OCI-LY7 (cell line): ENCODE measurements at regions not wholly inside any gene's neighbourhood (a gene's known extent, or its start where the extent isn't known, plus 50 kb on each side); places are given as distances from the start of the nearest gene placed in this dataset.

Experiments used
- BruUV-seq: library from RNA; stranded (reverse); fragments of 400-500 nt; replicated peaks from 2 replicates; lab custom pipeline; 2021; lab: Mats Ljungman, UMichigan
- CTCF ChIA-PET: fragments of 300-600 bp; sonication (Branson Sonifier 250); formaldehyde crosslinking; loops from one replicate; lab custom pipeline; 2022; ENCODE audit warnings: antibody characterized with exemption; ENCODE audit not compliant: unreplicated experiment; lab: Charles Lee
- POLR2A ChIA-PET: fragments of 300-600 bp; sonication (Branson Sonifier 250); formaldehyde crosslinking; loops from one replicate; lab custom pipeline; 2022; ENCODE audit warnings: antibody characterized with exemption; lab: Charles Lee
- DNase-seq: peaks from one replicate; pipeline ENCODE4 v3.0.0-alpha.2; 2015; ENCODE audit warnings: low spot score
- H2AFZ ChIP-seq: fragments of 200-600 bp; sonication (generic), shearing (Covaris generic); 2 replicates; pipeline ENCODE4 v1.6.1; 2014; ENCODE audit warnings: mild to moderate bottlenecking, antibody characterized with exemption, low read length, moderate library complexity
- H3K27ac ChIP-seq: fragments of 200-600 bp; sonication (generic); 2 replicates; pipeline ENCODE4 v1.5.1; 2014; ENCODE audit warnings: mixed run types, low read depth, mild to moderate bottlenecking, moderate library complexity, low read length, inconsistent platforms; ENCODE audit not compliant: poor library complexity, severe bottlenecking
- H3K36me3 ChIP-seq: fragments of 200-600 bp; sonication (generic); 2 replicates; pipeline ENCODE4 v1.6.1; 2014; ENCODE audit warnings: mild to moderate bottlenecking, antibody characterized with exemption, low read length, moderate library complexity, mixed read lengths; ENCODE audit not compliant: insufficient read depth
- H3K4me1 ChIP-seq: fragments of 200-600 bp; sonication (generic); 2 replicates; pipeline ENCODE4 v1.5.1; 2014; ENCODE audit warnings: mild to moderate bottlenecking, low read length; ENCODE audit not compliant: insufficient read depth, poor library complexity, severe bottlenecking
- H3K4me2 ChIP-seq: fragments of 200-600 bp; sonication (generic); 2 replicates; pipeline ENCODE4 v1.6.1; 2014; ENCODE audit warnings: mild to moderate bottlenecking, low read length
- H3K4me3 ChIP-seq: fragments of 200-600 bp; sonication (generic); 2 replicates; pipeline ENCODE4 v1.5.1; 2014; ENCODE audit warnings: mild to moderate bottlenecking, low read depth, low read length; ENCODE audit not compliant: poor library complexity, severe bottlenecking
- H3K79me2 ChIP-seq: fragments of 200-600 bp; sonication (generic); 2 replicates; pipeline ENCODE4 v1.6.1; 2016; ENCODE audit warnings: low read depth, mild to moderate bottlenecking, low read length, moderate library complexity, mixed read lengths; ENCODE audit not compliant: insufficient read depth
- H3K9me2 ChIP-seq: fragments of 200-600 bp; sonication (generic); 2 replicates; pipeline ENCODE4 v1.6.1; 2016; ENCODE audit warnings: mild to moderate bottlenecking, low read length, mixed read lengths; ENCODE audit not compliant: insufficient read depth
- H3K9me3 ChIP-seq: fragments of 200-600 bp; sonication (generic); 2 replicates; pipeline ENCODE4 v1.6.1; 2014; ENCODE audit warnings: mild to moderate bottlenecking, mixed run types, low read length, mixed read lengths
- H4K20me1 ChIP-seq: fragments of 200-600 bp; sonication (generic); 2 replicates; pipeline ENCODE4 v1.6.1; 2014; ENCODE audit warnings: mild to moderate bottlenecking, antibody characterized with exemption, low read length, moderate library complexity, mixed read lengths; ENCODE audit not compliant: insufficient read depth
- EZH2phosphoT487 ChIP-seq: fragments of 200-600 bp; sonication (generic); IDR thresholded peaks from 2 replicates; pipeline ENCODE4 v1.6.1; 2018; ENCODE audit warnings: low read depth, borderline replicate concordance, mild to moderate bottlenecking, mixed run types, antibody characterized with exemption, low read length, moderate library complexity, mixed read lengths
- intact Hi-C: fragments of 100-400 bp; cut with micrococcal nuclease; formaldehyde crosslinking; loops from one replicate; pipeline ENCODE4 v1.10.0; 2022; ENCODE audit not compliant: unreplicated experiment
- TF ChIP-seq, protein P1 (sequence below): fragments of 200-600 bp; sonication (generic); conservative IDR thresholded peaks from 2 replicates; pipeline ENCODE4 v1.5.1; 2014; ENCODE audit warnings: mild to moderate bottlenecking, antibody characterized with exemption, low read length, moderate library complexity, mixed read lengths

DNA sequence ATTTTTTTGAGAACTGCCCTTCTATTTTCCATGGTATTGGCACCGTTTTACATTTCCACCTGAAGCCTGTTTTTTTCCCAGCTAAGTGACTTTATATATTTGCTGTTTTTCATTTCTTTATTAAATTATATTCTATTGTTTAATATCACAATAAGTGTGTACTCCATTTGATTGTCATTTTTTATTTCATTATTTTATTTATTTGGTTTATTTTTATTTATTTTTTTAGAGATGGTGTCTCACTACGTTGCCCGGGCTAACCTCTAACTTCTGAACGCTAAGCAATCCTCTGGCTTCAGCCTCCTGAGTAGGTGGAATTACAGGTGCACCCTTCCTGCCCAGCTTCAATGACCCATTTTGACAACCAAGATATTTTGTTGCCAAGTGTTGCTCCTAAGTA lies 202.6 kb downstream of the SIM1 start:
- no peaks in the 10 kb centered on the region for H3K9me3 ChIP-seq
- DNase-seq: no peak
- no peak overlapping the region for H3K27ac ChIP-seq
- BruUV-seq: no TSS peak
- H3K9me2 ChIP-seq: no peaks in the 10 kb centered on the region
- TF ChIP-seq EZH2phosphoT487: no peak
- TF ChIP-seq, protein P1, sequence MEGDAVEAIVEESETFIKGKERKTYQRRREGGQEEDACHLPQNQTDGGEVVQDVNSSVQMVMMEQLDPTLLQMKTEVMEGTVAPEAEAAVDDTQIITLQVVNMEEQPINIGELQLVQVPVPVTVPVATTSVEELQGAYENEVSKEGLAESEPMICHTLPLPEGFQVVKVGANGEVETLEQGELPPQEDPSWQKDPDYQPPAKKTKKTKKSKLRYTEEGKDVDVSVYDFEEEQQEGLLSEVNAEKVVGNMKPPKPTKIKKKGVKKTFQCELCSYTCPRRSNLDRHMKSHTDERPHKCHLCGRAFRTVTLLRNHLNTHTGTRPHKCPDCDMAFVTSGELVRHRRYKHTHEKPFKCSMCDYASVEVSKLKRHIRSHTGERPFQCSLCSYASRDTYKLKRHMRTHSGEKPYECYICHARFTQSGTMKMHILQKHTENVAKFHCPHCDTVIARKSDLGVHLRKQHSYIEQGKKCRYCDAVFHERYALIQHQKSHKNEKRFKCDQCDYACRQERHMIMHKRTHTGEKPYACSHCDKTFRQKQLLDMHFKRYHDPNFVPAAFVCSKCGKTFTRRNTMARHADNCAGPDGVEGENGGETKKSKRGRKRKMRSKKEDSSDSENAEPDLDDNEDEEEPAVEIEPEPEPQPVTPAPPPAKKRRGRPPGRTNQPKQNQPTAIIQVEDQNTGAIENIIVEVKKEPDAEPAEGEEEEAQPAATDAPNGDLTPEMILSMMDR: no peak
- no peak overlapping the region for H3K4me3 ChIP-seq
- POLR2A ChIA-PET: interaction anchor here (0.9 kb wide), 1 partner anchor 19 kb away, joined by 3 read pairs; no protein-coding TSS in a partner anchor
- H3K4me2 ChIP-seq: no peak overlapping the region
- H2AFZ ChIP-seq: no peak overlapping the region
- H3K36me3 ChIP-seq: no peaks in the 10 kb centered on the region
- no peaks in the 10 kb centered on the region for H3K4me1 ChIP-seq
- no peaks in the 10 kb centered on the region for H4K20me1 ChIP-seq
- intact Hi-C loops: no loop called here
- no peaks in the 10 kb centered on the region for H3K79me2 ChIP-seq
- CTCF ChIA-PET: no interaction called here

DNA sequence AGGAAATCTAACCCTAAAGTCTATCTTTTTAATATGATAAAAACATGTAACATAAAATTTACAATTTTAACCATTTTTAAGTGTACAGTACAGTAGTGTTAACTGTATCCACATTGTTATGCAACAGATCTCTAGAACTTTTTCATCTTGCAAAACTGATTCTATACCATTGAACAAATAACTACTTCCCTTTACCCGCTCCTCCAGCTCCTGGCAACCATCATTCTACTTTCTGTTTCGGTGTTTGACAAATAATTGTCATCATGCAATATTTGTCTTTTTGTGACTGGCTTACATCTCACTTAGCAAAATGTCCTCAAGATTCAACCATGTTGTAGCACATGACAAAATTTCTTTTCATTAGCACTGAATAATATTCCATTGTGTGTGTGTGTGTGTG lies 203.2 kb downstream of the SIM1 start:
- Histone ChIP-seq H3K4me2 (no peak overlapping the region), H3K9me3 (no peaks in the 10 kb centered on the region), H3K27ac (no peak overlapping the region), H4K20me1 (no peaks in the 10 kb centered on the region), H2AFZ (no peak overlapping the region), H3K4me3 (no peak overlapping the region), H3K36me3 (no peaks in the 10 kb centered on the region), H3K79me2 (no peaks in the 10 kb centered on the region), H3K4me1 (no peaks in the 10 kb centered on the region), H3K9me2 (no peaks in the 10 kb centered on the region)
- intact Hi-C loops: no loop called here
- ChIA-PET CTCF (no interaction called here), POLR2A (no interaction called here)
- TF ChIP-seq EZH2phosphoT487: no peak
- TF ChIP-seq, protein P1: no peak
- BruUV-seq: no TSS peak
- DNase-seq: no peak

GRCh38 chr6:100260584-100260983 lies 204.1 kb downstream of the SIM1 start:
- CTCF ChIA-PET: no interaction called here
- Histone ChIP-seq H2AFZ (no peak overlapping the region), H3K79me2 (no peaks in the 10 kb centered on the region), H3K4me2 (no peak overlapping the region), H3K4me1 (no peaks in the 10 kb centered on the region), H3K9me2 (no peaks in the 10 kb centered on the region), H3K9me3 (no peaks in the 10 kb centered on the region), H3K27ac (no peak overlapping the region), H3K4me3 (no peak overlapping the region), H3K36me3 (no peaks in the 10 kb centered on the region), H4K20me1 (no peaks in the 10 kb centered on the region)
- no peak for DNase-seq
- no peak for TF ChIP-seq EZH2phosphoT487
- TF ChIP-seq, protein P1: no peak
- POLR2A ChIA-PET: no interaction called here
- no TSS peak for BruUV-seq
- intact Hi-C loops: no loop called here
